ENCODE measurements at regions not wholly inside any gene's neighbourhood (a gene's known extent, or its start where the extent isn't known, plus 50 kb on each side); places are given as distances from the start of the nearest gene placed in this dataset.
"Not testable (repeated sequence)": the region's sequence is repeated elsewhere in the genome, so short reads cannot be mapped to it uniquely, and the experiment has no call there.

DNA sequence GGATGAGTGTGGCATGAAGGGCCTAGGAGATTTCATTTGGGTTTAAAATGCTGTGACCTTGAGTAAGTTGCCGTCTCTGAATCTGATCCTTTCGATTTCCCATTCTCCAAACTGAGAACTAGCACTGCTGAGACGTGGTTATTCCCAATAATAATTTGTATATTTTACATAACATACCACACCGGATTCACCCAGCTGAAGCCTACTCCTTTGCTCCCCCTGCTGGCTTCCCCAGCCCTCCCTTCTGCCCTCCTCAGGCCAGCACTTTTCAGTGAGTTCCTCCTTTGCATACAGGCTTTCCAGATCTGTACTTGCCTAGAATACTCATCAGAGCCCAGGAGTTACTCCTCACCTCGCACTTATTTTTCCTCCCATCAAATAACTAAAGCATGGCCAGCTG lies 255.1 kb downstream of the OR4F29 start:
- not testable (repeated sequence) for DNase-seq

DNA sequence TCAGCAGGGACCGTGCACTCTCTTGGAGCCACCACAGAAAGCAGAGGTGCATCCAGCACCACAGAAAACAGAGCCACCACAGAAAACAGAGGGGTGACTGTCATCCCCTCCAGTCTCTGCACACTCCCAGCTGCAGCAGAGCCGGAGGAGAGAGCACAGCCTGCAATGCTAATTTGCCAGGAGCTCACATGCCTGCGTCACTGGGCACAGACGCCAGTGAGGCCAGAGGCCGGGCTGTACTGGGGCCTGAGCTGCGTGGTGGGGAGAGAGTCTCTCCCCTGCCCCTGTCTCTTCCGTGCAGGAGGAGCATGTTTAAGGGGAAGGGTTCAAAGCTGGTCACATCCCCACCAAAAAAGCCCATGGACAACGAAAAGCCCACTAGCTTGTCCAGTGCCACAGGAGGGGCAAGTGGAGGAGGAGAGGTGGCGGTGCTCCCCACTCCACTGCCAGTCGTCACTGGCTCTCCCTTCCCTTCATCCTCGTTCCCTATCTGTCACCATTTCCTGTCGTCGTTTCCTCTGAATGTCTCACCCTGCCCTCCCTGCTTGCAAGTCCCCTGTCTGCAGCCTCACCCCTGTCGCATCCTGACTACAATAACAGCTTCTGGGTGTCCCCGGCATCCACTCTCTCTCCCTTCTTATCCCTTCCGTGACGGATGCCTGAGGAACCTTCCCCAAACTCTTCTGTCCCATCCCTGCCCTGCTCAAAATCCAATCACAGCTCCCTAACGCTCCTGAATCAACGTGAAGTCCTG lies 260.0 kb downstream of the OR4F29 start:
- DNase-seq = peak; percentile 44

- not testable (repeated sequence) for DNase-seq
Observed at GRCh38 chr1:190678-191077, 260.8 kb downstream of the OR4F29 start.

DNA sequence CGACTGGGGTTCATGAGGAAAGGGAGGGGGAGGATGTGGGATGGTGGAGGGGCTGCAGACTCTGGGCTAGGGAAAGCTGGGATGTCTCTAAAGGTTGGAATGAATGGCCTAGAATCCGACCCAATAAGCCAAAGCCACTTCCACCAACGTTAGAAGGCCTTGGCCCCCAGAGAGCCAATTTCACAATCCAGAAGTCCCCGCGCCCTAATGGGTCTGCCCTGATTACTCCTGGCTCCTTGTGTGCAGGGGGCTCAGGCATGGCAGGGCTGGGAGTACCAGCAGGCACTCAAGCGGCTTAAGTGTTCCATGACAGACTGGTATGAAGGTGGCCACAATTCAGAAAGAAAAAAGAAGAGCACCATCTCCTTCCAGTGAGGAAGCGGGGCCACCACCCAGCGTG lies 261.6 kb downstream of the OR4F29 start:
- not testable (repeated sequence) for DNase-seq

DNA sequence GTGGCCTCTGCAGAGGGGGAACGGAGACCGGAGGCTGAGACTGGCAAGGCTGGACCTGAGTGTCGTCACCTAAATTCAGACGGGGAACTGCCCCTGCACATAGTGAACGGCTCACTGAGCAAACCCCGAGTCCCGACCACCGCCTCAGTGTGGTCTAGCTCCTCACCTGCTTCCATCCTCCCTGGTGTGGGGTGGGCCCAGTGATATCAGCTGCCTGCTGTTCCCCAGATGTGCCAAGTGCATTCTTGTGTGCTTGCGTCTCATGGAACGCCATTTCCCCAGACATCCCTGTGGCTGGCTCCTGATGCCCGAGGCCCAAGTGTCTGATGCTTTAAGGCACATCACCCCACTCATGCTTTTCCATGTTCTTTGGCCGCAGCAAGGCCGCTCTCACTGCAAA lies 262.2 kb downstream of the OR4F29 start:
- not testable (repeated sequence) for DNase-seq

DNA sequence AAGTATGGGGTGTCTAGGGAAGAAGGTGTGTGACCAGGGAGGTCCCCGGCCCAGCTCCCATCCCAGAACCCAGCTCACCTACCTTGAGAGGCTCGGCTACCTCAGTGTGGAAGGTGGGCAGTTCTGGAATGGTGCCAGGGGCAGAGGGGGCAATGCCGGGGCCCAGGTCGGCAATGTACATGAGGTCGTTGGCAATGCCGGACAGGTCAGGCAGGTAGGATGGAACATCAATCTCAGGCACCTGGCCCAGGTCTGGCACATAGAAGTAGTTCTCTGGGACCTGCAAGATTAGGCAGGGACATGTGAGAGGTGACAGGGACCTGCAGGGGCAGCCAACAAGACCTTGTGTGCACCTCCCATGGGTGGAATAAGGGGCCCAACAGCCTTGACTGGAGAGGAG lies 264.2 kb downstream of the OR4F29 start:
- not testable (repeated sequence) for DNase-seq

GRCh38 chr1:186691-187131 lies 264.8 kb downstream of the OR4F29 start:
- not testable (repeated sequence) for DNase-seq

- DNase-seq = not testable (repeated sequence)
Observed at GRCh38 chr1:186223-186622, 265.3 kb downstream of the OR4F29 start.

DNA sequence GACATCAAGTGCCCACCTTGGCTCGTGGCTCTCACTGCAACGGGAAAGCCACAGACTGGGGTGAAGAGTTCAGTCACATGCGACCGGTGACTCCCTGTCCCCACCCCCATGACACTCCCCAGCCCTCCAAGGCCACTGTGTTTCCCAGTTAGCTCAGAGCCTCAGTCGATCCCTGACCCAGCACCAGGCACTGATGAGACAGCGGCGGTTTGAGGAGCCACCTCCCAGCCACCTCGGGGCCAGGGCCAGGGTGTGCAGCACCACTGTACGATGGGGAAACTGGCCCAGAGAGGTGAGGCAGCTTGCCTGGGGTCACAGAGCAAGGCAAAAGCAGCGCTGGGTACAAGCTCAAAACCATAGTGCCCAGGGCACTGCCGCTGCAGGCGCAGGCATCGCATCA lies 266.0 kb downstream of the OR4F29 start:
- DNase-seq = not testable (repeated sequence)

GRCh38 chr1:184336-184686 lies 267.2 kb downstream of the OR4F29 start:
- not testable (repeated sequence) for DNase-seq

GRCh38 chr1:183620-184335 lies 267.7 kb downstream of the OR4F29 start:
- DNase-seq = not testable (repeated sequence)

DNA sequence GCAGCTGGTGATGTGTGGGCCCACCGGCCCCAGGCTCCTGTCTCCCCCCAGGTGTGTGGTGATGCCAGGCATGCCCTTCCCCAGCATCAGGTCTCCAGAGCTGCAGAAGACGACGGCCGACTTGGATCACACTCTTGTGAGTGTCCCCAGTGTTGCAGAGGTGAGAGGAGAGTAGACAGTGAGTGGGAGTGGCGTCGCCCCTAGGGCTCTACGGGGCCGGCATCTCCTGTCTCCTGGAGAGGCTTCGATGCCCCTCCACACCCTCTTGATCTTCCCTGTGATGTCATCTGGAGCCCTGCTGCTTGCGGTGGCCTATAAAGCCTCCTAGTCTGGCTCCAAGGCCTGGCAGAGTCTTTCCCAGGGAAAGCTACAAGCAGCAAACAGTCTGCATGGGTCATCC lies 268.4 kb downstream of the OR4F29 start:
- DNase-seq = not testable (repeated sequence)

DNA sequence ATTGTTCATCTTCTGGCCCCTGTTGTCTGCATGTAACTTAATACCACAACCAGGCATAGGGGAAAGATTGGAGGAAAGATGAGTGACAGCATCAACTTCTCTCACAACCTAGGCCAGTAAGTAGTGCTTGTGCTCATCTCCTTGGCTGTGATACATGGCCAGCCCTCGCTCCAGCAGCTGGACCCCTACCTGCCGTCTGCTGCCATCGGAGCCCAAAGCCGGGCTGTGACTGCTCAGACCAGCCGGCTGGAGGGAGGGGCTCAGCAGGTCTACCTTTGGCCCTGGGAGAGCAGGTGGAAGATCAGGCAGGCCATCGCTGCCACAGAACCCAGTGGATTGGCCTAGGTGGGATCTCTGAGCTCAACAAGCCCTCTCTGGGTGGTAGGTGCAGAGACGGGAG lies 268.8 kb downstream of the OR4F29 start:
- DNase-seq = not testable (repeated sequence)

GRCh38 chr1:181247-182216 lies 269.9 kb downstream of the OR4F29 start:
- peak; percentile 70 for DNase-seq

GRCh38 chr1:180749-181205 lies 270.7 kb downstream of the OR4F29 start:
- DNase-seq = not testable (repeated sequence)

DNA sequence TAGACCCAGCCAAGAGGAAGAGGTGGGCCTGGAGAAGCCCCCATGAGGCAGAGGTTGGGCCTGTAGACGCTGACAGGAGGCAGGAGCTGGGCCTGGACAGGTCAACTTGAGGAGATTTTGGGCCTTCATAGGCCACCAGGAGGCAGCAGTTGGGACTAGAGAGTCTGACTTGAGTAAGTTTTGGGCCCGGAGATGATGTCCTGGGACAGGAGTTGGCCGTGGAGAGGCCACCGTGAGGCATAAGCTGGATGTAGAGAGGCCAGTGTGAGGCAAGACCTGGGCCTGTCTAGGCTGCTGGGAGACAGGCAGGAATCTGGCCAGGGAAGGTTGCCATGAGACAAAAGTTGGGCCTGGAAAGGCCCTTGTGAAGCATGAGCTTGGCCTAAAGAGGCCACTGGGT lies 312.6 kb downstream of the OR4F29 start:
- not testable (repeated sequence) for DNase-seq

DNA sequence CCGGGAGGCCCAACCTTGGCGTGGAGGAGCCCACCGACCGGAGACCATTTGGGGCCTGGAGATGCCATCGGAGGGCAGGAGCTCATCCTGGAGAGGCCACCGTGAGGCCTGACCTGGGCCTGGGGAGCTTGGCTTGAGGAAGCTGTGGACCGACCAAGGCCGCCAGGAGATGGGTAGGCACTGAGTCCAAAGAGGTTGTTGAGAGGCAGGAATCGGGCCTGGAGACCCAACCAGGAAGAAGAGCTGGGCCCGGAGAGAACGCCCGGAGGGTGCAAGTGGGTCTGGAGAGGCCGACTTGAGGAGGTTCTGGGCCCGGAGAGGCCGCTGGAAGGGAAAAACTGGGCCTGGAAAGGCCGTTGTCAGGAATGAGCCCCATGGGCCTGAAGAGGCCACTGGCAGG lies 313.8 kb downstream of the OR4F29 start:
- DNase-seq = not testable (repeated sequence)

DNA sequence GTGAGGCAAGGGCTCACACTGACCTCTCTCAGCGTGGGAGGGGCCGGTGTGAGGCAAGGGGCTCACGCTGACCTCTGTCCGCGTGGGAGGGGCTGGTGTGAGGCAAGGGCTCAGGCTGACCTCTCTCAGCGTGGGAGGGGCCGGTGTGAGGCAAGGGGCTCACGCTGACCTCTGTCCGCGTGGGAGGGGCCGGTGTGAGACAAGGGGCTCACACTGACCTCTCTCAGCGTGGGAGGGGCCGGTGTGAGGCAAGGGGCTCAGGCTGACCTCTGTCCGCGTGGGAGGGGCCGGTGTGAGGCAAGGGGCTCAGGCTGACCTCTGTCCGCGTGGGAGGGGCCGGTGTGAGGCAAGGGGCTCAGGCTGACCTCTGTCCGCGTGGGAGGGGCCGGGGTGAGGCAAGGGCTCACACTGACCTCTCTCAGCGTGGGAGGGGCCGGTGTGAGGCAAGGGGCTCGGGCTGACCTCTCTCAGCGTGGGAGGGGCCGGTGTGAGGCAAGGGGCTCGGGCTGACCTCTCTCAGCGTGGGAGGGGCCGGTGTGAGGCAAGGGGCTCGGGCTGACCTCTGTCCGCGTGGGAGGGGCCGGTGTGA lies 315.0 kb downstream of the OR4F29 start:
- DNase-seq = not testable (repeated sequence)

- DNase-seq = not testable (repeated sequence)
Observed at GRCh38 chr1:134936-135335, 316.5 kb downstream of the OR4F29 start.

DNA sequence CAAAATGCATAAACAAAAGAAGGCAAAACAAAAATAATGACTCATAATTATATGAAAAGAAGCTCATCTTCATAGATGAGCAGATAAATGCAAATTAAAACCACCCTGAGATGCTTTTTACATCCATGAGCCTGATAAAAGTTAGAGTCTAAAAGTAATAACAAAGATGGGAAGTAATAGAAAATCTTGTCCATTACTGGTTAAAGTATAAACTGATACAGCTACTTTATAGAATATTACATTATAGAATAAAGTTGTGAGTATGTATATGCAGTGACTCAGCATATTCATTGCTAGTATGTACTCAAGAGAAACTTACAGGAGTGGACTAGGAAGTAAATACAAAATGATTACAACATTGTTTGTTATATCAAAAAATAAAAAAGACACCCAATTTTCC lies 333.0 kb downstream of the OR4F29 start:
- not testable (repeated sequence) for DNase-seq

DNA sequence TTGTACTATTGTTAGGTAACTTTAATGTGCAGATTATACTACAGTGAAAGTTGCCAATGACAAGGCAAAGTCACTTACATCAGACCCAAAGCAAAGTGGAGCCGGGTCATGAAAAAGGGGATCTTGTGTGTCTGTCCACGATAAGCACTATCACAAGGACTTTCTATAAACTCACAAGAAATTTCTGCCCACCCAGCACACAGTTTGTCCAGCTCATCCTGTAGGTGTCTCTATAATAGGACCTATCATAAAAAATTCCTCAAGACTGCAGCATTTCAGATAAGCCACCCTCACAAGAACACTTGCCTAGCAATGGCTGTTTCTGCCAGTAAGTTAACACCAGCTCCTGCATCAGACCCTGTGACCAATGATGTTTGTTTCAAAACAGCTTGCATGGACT lies 335.9 kb downstream of the OR4F29 start:
- not testable (repeated sequence) for DNase-seq

DNA sequence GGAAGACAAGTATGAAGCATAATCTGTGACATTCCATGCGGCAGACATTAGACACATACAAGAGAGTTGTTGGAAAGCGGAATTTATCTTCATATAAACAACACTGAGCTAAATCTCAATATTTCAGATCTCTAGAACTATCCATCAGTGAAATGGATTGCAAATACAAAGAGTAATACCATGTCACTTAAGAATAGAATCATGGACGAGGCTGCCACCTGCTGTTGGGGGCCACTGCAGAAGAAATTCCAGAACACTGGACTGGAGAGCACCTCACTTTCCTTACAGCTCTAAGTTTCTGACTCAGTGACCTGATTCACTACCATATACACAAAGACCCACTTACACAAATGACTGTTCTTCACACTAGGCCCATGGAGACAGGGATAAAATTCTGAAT lies 346.7 kb downstream of the OR4F29 start:
- DNase-seq = not testable (repeated sequence)

Measured in right forelimb (tissue), 1 donor.